Activated CD8-positive, alpha-beta memory T cell treated with anti-CD3 and anti-CD28 coated beads for 24 hours (primary cell): ENCODE measurements at regions not wholly inside any gene's neighbourhood (a gene's known extent, or its start where the extent isn't known, plus 50 kb on each side); places are given as distances from the start of the nearest gene placed in this dataset.

Source experiments
- DNase-seq: peaks from one replicate; pipeline ENCODE4 v3.0.0-alpha.2; 2020

- no peak for DNase-seq
Observed at GRCh38 chr18:45119876-45120275, 439.2 kb downstream of the SETBP1 start.

- no peak for DNase-seq
Observed at GRCh38 chr18:45121146-45121545, 440.5 kb downstream of the SETBP1 start.

DNA sequence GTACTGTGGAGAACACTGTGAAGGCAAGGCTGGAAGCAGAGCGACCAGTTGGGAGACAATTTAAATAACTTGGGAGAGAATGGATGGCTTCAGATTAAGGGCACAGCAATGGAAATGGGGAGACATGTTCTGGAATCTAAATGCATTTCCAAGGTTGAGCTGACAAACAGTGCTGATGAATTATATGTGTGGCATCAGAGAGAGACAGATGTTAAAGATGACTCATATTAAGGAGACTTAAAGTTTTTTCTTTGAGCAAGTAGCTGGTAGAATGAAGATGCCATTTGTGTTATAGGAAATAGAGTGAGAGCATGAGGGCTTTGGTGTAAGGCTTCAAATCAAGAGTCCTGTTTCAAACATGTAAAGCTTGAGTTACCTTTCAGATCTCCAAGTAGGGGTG, 441.8 kb downstream of the SETBP1 start:
- DNase-seq: no peak

- DNase-seq: no peak
Observed at GRCh38 chr18:45127405-45127804, 446.7 kb downstream of the SETBP1 start.

DNA sequence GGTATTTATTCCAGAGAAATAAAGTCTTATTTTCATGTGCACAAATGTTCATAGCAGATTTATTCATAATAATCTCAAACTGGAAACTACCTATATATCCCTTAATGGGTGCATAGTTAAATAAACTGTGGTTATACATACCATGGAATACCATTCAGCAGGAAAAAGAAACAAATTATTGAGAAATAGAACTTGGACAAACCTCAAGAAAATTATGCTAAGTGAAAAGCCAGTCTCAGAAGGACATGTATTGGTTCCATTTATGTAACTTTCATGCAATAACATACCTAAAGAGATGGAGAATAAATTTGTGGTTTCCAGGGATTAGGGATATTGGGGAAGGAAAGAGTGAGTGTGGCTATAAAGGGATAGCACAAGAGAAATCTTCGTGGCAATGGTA, 452.6 kb downstream of the SETBP1 start:
- no peak for DNase-seq

GRCh38 chr18:45136381-45137086, 455.8 kb downstream of the SETBP1 start:
- no peak for DNase-seq

- DNase-seq: no peak
Observed at GRCh38 chr18:45137087-45137419, 456.4 kb downstream of the SETBP1 start.

DNA sequence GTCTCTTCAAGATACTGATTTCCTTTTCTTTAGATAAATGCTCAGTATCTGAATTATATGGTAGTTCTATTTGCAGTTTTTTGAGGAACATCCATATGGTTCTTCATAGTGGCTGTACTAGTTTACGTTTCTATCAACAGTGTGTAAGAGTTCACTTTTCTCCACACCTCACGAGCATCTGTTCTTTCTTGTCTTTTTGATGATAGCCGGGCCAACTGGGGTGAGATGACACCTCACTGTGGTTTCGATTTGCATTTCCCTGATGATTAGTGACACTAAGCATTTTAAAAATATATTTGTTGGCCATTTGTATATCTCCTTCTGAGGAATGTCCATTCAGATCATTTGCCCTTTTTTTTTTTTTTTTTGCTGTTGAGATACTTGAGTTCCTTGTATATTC, 458.8 kb downstream of the SETBP1 start:
- DNase-seq: no peak

GRCh38 chr18:45142868-45143267, 462.2 kb downstream of the SETBP1 start:
- DNase-seq: no peak

- no peak for DNase-seq
Observed at GRCh38 chr18:45149712-45150111, 465.6 kb upstream of the SLC14A2 start.

DNA sequence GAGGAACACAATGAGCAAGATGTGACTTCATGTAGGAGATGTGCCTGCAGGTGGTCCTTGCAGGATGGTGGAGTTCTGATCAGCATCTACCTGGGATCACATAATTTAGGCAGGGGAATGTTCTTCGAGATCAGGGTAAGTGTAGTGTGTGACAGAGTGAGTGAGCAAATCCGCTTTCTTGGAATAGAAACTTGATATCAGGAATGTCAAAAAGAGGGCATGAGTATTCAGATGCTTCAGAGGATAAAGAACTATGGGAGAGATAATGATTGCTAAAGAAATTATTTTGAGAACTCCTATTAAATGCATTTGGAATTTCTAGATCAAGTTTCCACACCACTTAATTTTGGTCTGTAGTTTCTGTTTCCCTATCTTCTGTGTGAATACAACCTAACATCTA, 463.6 kb upstream of the SLC14A2 start:
- DNase-seq: no peak

DNA sequence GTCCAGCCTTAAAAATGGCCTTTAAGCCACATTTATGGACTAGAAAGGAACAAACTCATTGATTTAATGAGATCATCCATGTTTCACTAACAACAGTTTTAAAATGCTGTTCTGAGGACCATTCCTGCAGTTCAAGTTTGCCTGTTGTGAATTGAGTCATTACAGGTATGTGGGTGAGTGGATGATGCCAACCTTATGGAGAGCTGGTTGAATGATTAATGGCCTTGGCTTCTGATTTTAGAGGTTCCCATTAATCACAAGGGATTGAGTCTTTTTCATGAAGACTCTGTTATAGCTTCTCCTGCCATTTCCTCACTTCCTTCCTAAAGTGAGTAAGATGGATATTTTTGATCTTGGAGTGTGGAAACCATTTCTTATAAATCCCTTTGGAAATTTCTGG, 459.8 kb upstream of the SLC14A2 start:
- DNase-seq: no peak

GRCh38 chr18:45156946-45157345, 458.3 kb upstream of the SLC14A2 start:
- DNase-seq: no peak

DNA sequence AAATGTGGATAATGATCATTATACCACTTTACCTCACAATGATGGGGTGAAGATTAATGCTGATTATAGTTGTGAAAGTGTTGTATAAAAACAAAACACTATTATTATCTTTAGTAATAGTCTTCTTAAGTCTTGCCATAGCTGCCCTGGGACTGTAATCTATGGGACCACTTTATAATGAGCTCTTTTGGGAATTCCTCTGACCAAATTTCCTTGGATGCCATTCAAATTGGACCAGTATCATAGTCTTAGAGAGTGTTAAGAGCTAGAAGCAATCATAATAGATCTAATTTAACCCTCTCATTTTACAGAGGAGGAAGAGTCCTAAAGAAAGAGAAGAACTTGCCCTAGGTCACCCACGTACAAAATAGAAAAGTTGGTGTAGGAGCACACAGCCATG, 457.7 kb upstream of the SLC14A2 start:
- DNase-seq: no peak

DNA sequence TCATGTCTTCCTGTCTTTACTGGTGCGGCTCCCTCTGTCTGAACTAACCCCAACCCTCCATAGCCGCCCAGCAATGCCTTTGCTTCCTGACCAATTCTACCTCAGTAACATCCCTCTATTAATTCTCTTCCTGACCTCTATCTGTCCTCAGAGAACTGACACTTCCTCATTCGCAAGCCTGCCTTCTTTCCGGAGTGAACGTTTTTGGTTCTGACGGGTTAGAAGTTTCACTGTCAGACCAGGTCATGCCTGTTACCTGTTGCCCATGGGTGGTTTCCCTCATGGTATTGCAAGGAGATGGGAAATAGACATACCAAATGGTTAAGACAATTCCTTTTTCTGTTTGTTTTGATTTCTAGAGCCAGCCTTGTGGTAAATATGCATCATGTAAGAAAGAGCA, 453.4 kb upstream of the SLC14A2 start:
- DNase-seq: no peak

GRCh38 chr18:45163871-45164270, 451.4 kb upstream of the SLC14A2 start:
- no peak for DNase-seq

DNA sequence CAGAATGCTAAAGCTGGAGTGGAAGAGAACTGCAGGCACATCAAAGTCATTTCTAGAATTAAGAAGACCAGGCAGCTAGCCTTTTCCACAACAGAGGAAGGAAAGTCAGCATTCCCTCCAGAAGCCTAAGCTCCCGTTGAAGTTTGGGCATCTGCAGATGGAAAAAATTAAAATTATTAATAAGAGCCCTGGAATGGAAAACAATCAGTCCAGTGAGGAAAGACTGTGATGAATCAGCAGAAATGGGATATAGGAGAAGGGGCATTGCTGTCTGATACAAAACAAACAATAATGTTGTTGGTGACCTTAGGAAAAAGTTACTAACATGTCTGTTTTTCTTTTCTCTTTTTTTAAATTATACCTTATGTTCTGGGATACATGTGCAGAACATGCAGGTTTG, 450.7 kb upstream of the SLC14A2 start:
- no peak for DNase-seq

DNA sequence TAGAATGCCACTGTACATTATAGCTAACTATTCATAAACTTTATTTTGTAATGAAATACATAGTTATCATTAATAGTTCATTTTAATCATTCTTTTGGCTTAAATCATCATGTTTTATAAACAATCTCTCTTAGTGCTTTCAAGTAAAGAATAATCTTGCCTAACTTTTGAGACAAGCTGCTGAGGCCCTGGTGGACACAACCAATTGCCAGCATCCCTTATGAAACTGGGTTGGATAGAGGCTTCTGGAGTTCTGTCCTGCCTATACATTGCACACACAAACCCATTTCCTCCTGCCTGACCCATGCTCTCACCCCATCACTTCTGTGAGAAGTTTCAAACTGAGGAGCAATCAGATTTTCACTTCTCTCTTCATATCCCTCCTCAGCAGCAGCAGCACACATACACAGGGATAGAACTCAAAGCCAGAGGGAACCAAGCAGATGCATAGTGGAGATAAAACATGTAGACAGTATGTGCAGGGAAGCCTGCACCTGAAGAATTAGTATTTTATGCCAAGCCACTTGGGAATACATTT, 450.0 kb upstream of the SLC14A2 start:
- no peak for DNase-seq

- no peak for DNase-seq
Observed at GRCh38 chr18:45165871-45166270, 449.4 kb upstream of the SLC14A2 start.

DNA sequence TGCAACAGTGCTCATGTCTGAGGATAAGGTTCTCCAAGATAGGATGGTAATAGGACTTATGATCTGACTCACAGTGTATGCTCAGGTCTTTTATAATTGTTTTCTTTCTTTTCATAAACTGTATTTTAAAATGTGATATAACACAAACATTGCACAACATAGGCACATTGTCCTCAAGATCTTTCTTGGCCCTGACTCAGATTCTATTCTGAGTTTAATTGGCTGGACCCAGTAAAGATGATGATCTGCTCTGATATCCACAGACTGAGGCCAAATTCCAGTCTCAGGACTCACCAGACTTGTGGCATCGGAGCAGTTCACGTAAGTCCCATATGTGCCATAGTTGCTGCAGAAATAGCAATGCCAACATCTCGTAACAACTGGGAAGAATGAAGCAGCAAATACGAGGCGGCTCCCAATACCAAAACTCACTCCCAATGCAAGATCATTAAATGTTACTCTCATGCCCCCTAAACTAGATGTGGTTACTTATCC, 448.9 kb upstream of the SLC14A2 start:
- DNase-seq: no peak

GRCh38 chr18:45166836-45167551, 448.3 kb upstream of the SLC14A2 start:
- DNase-seq: no peak

GRCh38 chr18:45167631-45168280, 447.5 kb upstream of the SLC14A2 start:
- DNase-seq: no peak

- DNase-seq: no peak
Observed at GRCh38 chr18:45168866-45169600, 446.2 kb upstream of the SLC14A2 start.
